ENCODE measurements at regions not wholly inside any gene's neighbourhood (a gene's known extent, or its start where the extent isn't known, plus 50 kb on each side); places are given as distances from the start of the nearest gene placed in this dataset.

- no peak for TF ChIP-seq CTCF (IDR thresholded peaks at IDR 0.05; ENCODE audit: low read depth, low read length)
- TF ChIP-seq POLR2A (IDR thresholded peaks at IDR 0.05; ENCODE audit: extremely low read depth, insufficient read length) = no peak
- TF ChIP-seq MAX (IDR thresholded peaks at IDR 0.05; ENCODE audit: low read depth, low read length) = no peak
These were observed 138.7 kb upstream of the MED13L start for GRCh38 chr12:116416166-116416565.
